Hematopoietic multipotent progenitor cell treated with erythropoietin and hydrocortisone succinate and interleukin-3 and kit ligand, for 8 days (in vitro differentiated cells): ENCODE measurements at regions not wholly inside any gene's neighbourhood (a gene's known extent, or its start where the extent isn't known, plus 50 kb on each side); places are given as distances from the start of the nearest gene placed in this dataset.
"Not testable (repeated sequence)": the region's sequence is repeated elsewhere in the genome, so short reads cannot be mapped to it uniquely, and the experiment has no call there.

ENCODE experiments used
- DNase-seq: peaks from one replicate; pipeline ENCODE4 v3.0.0-alpha.2; 2015

DNA sequence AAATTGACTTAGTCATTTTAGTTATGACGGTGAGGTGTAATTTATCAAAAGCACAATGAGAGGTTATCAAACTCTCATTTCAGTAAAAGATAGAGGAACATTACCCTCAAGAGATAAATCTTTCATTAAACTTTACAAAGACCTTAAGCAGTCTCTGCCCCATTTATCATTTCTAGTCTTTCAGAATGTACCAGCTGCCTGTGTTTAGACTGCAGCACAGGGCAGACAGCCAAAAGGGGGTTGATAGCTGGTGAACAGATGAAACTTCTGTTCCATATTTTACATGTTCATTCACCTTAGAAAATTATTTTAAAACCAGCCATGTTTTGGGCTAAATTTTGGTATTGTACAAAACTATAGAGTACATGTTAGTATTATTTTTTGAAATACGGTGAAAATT, 514.6 kb upstream of the CNTN3 start:
- no peak for DNase-seq

DNA sequence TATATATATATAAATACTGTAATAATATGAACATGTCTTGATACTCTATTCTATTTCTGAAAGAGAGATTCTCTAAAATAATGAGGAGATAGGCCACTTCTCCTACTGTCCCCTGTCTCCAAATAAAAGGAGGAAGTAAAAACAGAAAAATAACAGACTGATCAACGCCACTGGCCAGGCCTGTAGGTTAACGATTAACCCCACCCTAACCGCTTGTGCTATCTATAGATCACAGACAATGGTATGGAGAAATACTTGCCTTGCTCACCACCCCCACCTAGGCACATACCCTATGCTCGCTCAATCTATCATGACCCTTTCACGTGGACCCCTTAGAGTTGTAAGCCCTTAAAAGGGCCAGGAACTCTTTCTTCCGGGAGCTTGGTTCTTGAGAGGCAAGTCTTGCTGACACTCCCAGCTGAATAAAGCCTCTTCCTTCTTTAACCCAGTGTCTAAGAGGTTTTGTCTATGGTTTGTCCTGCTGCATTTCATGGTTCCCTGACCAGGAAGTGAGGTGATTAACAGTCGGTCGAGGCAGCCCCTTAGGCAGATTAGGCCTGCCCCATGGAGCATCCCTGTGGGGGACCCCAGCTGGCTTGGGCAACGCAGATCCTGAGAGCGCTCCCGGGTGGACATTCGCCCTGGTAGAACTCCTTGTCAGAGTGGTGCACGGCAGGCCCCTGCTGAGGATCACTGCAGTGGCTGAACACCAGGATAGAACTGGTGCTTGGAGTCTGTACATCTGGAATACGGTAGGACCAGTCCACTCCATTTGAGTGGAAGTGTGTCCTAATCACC, 521.8 kb upstream of the CNTN3 start:
- no peak for DNase-seq

DNA sequence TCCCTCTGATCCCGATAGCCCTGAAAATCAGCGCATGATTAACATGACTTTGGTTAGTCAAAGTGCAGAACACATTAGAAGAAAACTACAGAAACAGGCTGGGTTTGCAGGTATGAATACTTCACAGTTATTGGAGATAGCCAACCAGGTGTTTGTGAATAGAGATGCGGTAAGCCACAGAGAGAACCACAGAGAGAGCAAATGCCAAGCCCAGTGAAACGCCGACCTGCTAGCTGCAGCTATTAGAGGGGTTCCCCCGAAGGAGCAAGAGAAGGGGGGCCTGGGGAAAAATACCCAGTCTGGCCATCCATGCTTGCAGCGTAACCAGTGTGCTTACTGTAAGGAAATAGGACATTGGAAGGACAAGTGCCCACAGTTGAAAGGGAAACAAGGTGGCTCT, 523.9 kb upstream of the CNTN3 start:
- no peak for DNase-seq

DNA sequence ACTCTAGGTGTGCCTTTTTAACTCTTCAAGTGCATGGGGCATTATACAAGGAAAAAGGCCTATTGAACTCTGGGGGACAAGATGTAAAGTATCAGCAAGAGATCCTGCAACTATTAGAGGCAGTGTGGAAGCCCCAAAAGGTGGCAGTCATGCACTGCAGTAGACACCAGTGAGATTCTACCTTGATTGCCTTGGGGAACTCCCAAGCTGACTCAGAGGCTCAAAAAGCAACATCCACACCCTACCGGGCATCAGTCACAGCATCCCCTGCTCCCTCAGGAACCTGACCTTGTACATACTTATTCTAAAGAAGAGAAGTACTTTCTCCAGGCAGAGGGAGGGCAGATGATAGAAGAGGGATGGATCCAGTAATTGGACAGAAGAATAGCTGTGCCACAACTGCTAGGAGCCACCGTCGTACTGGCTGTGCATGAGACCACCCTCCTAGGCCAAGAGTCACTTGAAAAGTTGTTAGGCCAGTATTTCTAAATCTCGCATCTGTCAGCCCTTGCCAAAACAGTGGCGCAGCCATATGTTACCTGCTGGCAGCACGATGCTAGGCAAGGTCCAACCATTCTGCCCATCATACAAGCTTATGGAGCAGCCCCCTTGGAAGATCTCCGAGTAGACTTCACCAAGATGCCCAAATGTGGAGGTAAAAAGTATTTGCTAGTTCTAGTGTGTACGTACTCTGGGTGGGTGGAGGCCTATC, 523.1 kb upstream of the FRG2C start:
- DNase-seq = no peak

DNA sequence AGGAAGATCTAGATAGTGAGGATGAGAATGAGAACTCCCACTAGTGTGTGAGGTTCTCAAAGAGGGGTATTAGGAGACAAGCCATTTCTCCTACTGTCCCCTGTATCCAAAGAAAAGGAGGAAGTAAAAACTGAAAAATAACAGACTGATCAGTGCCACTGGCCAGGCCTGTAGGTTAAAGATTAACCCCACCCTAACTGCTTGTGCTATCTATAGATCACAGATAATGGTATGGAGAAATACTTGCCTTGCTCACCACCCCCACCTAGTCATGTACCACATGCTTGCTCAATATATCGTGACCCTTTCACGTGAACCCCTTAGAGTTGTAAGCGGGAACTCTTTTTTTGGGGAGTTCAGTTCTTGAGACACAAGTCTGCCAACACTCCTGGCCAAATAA, 519.7 kb upstream of the FRG2C start:
- DNase-seq = peak; percentile 3

DNA sequence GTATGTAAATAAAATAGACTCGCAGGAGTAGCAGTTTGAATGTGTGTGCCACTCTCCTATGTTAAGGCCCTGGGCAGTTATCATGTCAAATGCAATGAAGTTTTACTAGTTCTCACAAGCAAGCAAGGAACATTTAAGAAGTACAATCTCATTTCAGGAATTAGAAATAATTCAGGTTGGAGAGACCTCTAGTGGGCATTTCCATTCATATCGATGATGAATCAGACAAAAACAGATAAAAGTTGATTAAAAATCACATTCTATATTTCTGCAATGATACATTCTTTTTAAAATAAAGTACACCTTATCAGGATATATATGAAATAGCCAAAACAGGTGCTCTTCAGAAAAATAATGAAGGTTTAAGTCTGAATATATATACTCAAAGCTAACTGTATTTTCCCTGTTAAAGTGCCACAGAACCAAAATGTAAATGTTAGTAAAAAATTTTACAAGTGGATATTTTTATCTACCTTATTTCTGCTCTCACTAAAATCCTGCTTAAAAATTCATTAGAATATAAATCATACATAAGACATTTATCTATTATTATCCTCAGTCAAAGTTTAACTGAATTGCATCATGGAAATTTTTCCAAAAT, 492.4 kb upstream of the FRG2C start:
- DNase-seq = peak; percentile 17

DNA sequence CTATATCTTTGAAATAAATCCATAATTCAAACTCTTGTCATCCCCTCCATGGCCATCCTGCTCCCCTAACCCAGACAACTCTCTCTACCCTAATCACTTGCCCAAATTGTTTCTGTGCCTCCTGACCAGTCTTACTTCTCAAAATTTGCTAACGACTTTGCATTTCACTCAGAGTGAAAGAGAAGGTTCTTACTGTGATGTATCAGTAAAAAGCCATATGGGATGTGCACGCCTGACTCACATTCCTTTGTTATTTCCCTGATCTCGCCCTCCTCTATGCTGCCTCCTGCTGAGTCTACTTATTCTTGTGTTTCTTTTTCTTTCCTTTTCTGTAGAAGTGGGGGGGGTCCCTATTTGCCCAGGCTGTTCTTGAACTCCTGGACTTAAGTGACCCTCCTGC, 487.2 kb upstream of the FRG2C start:
- no peak for DNase-seq

DNA sequence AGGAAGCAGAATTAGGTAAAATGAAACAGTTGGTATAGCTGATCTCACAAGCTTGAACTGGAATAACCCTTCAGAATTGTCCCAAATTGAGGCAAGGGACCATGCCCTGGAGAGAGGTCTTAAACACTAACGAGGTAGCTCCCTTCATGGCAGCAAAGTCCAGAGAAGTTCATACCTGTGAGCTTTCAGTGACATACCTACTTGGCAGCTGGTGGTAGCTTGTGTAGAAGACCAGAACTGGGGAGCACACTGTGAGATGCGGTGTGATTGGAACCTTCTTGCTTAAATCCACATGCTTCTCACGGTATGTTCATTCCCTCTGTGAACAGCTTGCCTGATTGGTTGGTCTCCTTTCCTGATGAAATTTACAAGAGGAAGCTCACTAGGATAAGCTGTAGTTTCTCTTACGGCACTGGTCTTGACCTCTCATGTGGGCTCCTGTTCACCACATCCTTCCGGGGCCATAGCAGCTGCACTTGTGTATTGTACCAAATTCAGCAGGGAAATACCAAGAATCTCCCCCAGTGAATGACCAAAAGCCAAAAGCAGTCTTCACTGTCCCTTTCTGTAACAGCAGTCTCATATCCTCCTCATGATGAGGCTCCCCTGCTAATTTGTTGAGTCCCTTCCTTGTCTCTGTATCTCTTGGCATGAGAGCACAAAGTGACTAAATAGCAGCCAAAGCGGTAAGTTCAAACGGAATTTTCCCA, 483.7 kb upstream of the FRG2C start:
- no peak for DNase-seq

DNA sequence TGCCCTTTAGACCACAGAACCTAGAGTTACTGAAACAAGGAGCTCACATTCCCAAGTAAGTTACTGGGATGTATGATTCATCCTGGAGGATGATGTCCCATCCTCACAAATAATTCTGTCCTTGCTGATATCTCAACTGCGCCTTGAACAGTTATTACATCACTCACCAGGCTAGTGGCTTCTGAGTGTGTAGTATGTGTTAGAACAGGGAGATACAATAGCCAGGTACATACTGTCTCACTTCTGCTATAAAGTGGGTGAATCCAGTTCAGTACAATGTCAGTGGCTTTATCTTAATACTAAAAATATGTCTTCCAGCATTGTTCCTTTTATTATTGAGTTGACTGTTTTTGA, 483.2 kb upstream of the FRG2C start:
- DNase-seq = no peak

DNA sequence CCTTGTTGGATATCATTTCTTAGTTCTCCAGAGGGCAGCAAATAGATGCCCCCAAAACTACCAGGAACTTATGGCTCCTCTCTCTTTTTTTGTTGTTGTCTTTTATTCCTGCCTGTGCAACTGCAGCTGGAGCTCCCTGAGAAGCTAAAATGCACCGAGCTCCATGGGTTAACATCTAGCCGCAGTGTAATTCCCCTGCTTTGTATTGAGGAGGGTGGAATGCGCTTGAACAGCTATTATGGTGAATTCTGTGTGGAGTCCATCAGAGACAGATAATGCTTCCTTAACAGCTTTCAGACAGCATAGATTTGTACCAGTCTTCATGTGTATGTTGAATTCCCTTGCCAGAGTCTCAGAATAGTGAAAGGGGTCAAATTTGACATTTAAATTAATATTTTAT, 475.2 kb upstream of the FRG2C start:
- DNase-seq = no peak

DNA sequence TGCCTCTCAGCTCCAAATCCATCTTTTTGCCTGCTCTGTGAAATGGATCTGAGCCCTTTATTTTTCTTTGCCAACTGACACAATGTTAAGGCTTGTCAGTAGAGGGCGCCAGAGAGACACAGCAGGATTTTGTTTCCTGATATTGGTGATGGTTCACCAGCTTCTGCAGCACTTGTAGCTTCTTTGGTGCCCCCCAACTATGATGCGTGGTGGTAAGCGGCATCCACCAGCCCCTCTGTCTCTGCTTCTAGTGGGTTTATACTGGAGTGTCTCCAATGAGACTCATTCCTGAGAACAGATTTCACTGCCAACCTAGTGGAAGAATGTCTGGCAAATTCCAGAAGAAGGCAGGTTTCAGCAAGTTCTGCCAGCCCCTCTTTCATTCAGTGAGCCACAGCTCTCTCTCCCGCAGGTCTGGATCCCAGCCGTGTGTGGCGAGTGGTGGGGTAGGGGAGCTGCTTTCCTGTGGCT, 471.9 kb upstream of the FRG2C start:
- DNase-seq = peak; percentile 56

DNA sequence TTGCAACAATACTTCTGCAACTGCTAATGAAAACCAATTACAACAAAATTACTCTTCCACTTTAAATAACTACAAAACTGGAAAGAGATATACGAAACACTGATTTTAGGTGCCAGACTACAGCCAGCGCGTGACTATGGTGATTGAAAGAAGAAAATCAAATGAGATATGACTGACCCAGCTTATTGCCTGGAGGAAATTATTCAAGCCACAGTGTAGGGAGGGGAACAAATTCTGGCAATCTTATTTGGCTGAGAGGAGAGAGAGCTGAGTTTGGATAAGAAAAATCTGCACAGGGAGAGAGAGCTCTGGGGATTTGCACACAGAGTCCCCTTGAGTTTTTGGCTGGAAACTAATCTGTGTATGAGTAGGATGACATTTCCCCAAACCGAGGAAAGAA, 470.3 kb upstream of the FRG2C start:
- no peak for DNase-seq

DNA sequence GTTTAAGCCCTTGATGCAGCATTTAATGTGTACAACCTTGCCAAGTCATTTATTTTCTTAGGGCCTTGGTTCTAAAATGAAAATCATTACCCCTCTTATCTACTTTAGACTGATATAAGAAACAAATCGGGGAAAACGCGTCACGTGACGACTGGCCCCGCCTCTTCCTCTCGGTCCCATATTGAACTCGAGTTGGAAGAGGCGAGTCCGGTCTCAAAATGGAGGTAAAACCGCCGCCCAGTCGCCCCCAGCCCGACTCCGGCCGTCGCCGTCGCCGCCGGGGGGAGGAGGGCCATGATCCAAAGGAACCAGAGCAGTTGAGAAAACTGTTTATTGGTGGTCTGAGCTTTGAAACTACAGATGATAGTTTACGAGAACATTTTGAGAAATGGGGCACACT, 449.8 kb upstream of the FRG2C start:
- DNase-seq = not testable (repeated sequence)

DNA sequence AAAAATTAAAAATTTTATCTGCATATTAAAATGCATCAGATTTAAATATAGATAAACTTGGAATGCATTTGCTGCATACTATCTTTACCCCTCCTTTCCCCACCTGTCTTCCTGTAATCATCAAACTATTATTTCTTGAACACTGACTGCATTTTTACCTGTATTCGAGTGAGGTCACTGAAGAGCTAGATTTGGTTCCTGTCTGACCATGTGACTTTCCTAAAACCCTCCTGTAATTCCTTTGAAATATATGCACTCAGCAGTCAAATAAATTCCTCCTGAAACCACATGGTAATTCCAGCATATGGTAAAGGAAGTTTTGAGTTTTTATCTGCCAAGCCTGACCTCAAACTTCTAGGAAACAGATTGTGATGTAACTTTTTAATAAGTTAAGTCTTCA, 445.6 kb upstream of the FRG2C start:
- no peak for DNase-seq

DNA sequence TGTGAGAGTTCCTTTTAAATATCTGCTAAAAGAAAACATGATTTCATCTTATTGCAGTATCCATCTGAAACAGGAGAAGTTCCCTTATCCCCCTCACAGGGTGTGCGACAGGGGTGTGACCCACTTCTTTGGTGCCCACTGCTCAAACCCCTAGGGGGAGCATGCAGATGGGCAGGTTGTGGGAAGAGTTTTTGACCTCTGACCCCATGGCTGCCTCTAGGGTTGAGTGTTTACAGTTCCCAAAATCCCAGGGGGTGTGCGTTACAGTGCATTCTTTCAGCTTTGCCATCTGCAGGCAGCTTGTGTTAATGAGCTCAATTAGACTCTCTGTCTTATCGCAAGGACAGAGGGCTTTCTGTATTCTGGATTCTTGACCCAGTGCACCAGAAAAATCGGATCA, 443.2 kb upstream of the FRG2C start:
- DNase-seq = no peak

DNA sequence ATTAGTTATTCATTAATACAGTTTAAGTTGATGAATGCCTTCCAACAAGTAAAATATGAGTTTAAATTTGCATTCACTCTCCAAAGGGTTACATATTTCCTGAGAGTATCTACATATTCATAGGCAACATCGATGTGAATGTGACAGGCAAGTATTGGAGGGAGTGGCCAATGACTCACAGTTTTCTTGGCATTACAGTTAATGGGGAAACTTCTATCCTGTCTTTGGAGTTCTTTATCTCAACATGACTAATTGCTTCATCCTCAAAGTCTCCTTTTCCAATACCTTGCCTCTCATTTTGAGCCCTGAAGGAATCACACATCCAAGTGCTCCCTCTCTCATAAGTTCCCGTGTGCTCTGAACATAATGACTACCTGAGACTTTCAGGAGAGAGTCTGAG, 439.7 kb upstream of the FRG2C start:
- no peak for DNase-seq

DNA sequence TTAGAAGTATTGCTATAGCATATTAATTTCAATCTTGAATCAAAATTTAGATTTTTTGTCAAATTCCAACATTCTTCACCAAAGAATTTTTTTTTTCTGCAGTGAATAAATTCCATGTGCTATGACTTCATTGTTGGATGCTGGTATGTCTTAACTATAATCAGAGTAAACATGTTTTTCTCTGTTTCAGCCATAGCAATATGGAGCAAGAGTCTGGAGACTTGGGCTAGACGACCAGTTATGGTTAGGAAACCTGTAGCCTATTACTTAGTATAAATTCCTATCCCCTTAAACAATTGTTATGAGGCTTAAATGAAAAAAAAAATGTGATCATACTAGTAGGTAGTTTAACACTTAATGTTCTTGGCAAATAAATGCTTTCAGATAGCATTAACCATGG, 431.9 kb upstream of the FRG2C start:
- DNase-seq = no peak

DNA sequence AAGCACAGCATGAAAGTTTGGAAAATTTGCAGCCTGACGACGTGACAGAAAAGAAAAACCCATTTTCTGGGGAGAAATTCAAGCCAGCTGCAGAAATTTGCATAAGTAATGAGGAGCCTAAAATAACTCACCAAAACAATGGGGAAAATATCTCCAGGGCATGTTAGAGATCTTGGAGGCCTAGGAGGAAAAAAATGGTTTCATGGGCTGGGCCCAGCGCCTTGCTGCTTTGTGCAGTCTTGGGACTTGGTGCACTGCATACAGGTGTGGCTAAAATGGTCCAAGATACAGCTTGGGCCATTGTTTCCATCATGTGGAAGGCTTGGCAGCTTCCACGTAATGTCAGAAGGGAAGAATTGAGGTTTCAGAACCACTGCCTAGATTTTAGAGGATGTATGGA, 428.5 kb upstream of the FRG2C start:
- DNase-seq = no peak

DNA sequence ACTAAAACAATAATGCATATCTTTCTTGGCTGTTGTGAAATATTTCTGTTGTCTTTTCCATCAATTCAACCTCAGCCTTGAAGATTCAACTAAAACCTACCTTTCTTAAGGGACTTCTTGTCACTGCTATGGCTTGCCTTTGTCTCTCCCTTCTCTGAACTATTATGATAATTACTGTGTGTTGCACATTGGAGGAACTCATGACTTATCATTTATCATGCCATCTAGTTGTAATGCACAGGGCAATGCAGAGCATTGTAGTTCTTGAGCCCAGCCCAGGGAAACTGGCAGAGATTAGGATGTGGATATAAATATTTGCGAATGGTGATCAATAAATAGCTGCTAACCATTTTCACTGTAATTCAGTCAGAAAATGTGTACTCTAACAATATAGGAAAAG, 427.1 kb upstream of the FRG2C start:
- DNase-seq = no peak

DNA sequence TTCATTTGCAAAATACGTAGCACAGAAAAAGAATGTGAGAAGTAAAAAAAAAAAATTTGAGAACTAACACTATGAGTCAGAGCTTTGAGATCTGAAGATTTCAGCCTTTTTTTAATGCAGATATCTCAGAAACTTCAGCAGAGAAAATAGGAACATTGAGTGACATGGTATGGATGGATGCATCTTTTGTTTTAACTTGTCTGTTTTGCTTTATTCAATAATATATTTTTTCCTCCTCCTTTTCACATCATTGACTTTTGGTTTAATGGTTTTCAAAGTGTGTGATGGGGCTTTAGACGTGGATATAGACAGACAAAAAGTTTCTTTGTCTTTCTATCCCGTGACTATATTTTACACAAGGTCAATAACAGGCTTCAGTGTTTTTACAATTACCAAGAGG, 426.7 kb upstream of the FRG2C start:
- no peak for DNase-seq

DNA sequence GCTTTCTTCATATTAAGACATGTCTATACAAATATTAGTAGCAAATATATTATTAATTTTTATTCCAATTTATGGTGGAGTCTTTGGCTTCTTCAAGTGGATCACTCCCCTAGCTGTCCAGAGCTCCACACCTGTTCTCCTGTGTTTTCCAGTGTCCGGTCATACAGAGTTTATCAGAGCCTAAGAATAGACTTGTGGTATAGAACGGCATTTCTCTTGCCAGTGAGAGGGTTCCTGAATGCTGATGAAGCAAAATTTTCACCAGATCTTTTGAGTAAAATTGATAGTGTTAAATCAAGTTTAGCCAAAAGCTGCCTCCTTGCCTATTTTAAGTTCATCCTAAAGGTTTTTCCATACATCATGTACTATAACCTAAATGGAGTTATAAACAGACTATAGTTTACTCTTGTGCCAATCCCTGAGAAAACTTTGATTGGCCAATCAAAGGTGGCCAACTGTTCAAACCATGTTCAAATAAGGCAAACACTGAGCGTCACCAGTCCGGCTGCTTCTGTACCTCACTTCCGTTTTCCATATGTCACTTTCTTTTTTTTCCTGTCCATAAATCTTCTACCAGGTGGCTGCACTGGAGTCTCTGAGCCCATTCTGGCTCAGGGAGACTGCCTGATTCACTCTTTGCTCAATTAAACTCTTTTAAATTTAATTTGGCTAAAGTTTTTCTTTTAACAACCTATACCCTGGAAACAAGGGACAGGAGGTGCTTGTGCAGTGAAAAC, 422.7 kb upstream of the FRG2C start:
- DNase-seq = not testable (repeated sequence)

DNA sequence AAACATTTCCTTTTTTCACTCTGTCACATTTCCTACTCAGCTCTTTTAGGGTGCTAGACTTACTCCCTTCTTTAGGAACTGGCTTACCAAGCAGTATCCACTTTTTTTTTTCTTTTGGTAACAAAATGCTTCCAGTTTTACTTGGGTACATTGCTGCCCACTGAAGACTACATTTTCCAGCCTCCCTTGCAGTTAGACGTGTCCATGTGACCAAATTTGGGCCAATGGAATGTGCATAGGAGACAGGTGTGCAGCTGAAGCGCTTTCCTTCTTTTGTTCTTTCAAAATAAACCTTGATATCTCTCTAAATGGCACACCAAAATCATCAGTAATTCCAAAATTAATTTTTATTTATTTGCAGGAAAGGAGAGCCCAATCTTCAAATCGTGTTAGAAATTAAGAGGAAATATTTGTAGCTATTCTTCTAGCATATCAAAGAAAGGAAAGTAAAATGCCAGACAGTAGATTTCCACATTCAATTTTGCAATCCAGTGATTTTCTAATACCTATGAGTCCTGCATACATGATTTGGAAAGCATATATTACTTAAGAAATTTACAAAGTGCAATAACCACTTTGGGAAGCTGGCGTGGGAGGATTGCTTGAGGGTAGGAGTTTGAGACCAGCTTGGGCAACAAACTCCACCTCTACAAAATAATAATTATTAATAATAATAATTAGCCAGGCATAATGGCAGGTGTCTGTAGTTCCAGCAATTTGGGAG, 422.0 kb upstream of the FRG2C start:
- DNase-seq = no peak
